GM18870 (cell line): ENCODE measurements at regions not wholly inside any gene's neighbourhood (a gene's known extent, or its start where the extent isn't known, plus 50 kb on each side); places are given as distances from the start of the nearest gene placed in this dataset.
"Not testable (repeated sequence)": the region's sequence is repeated elsewhere in the genome, so short reads cannot be mapped to it uniquely, and the experiment has no call there.

ENCODE experiments used
- ATAC-seq: cut with Tn5 transposase; IDR thresholded peaks from one replicate; pipeline ENCODE4 v1.9.1; 2021; ENCODE audit warnings: moderate library complexity; ENCODE audit not compliant: unreplicated experiment

DNA sequence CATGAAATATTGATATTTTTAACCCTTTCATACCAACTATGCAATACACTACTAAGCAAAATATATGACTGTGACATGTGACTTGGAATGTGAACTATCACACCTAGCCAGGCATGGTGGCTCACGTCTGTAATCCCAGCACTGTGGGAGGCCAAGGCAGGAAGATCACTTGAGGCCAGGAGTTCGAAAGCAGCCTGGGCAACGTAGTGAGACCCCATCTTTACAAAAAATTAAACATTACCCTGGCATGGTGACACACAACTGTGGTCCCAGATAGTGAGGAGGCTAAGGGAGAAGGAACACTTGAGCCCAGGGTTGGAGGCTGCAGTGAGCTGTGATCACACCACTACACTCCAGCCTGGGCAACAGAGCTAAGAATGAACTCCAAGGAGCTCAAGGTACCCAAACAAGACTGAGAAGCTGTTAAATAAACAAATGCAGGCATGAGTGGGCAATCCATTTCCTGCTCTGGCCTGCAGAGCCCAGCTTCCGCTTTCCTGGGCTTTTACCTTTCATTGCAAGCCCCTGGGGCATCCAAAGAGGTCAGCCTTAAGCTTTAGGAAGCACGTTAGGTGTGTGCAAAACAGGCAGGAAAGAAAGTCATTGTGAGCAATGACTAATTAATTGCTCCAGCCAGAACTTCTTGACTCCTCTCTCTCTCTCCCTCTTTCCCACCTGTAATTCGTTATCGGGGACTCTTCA is 162.1 kb upstream of the FOXK1 start:
- no peak for ATAC-seq

DNA sequence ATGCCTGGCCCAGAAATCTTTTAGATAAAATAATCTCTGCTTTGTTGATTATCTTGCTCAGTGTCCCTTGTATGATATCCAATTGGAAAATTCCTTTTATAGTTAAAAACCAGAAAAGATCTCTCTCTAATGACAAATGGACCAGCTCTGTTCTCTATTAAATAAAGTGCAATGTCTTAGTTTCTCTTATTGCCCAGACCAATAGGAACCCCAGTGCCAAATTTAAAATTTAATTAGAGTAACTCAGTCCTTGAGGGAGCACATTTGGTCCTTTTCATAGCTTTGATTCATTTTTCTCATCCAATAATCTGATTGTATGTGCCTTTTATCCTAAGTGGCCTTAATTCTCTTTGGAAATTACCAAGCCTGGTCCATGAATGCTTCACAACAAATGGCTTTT is 158.9 kb upstream of the FOXK1 start:
- ATAC-seq: no peak

GRCh38 chr7:4523873-4524272 is 158.2 kb upstream of the FOXK1 start:
- no peak for ATAC-seq

- no peak for ATAC-seq
Measured at GRCh38 chr7:4525884-4526283, 156.2 kb upstream of the FOXK1 start.

- no peak for ATAC-seq
Measured at GRCh38 chr7:4527988-4528636, 154.0 kb upstream of the FOXK1 start.

DNA sequence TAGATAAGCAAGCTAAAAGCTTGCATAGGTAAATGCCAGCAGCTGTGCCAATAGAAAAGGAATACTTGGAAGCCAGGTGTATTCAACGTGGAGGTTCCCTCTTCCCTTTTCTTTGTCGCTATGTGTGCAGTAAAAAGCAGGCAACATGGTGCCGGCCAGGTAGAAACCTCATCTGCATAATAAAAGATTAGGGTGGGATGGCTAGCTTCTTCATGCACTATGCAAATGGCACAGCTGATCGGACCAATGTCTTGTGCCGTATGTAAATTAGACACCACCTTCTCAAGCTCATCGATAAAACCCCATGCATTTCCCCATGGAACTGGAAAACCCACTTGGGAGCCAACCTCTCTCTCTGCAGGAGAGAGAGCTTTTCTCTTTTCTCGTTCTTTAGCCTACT is 150.9 kb upstream of the FOXK1 start:
- no peak for ATAC-seq

DNA sequence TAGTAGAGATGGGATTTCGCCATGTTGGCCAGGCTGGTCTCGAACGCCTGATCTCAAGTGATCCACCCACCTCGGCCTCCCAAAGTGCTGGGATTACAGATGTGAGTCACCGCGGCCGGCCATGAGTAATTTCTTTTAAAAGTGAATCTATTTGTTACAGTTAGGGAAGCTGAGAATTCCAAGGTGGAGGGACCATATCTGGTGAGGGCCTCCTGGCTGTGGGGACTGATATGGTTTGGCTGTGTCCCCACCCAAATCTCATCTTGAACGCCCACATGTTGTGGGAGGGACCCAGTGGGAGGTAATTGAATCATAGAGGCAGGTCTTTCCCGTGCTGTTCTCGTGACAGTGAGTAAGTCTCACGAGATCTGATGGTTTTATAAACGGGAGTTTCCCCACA is 148.8 kb upstream of the FOXK1 start:
- not testable (repeated sequence) for ATAC-seq

DNA sequence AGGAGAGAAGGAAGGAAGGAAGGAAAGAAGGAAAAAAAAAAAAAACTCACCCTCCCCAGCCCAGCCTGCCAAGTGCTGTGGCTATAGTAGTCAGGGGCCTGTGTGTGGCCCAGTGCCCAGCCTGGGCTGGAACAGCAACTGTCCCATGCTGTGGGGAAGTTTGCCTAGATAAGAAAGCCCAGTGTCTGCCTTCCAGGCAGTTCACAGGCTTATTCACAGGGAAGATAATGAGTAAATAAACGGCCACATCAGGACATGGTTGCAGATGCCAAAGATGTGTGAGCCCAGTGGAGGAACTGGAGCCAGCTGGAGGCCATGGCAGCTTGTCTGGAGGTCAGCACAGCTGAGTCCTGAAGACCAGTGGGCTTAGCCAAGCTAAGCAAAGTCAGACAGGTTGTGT is 132.4 kb upstream of the FOXK1 start:
- ATAC-seq: no peak

DNA sequence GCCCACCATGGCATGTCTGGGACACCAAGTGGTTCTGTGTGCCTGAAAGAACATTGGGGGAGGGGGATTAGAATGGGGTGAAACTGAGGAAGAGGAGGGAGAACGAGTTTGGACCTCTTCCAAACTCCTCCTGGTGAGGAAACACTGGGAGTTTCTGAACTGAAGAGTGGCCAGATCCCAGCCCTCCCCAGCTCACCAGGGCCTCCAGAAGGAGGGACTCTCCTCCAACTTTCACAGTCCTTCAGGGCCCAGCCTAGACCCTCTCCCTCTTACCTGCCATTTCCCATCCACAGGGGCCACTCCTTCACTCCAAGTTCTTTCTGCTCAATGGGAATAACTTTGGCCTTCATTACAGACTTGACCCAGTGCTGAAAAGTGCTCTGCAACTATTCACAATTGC is 132.0 kb upstream of the FOXK1 start:
- ATAC-seq: no peak

GRCh38 chr7:4552985-4553384 is 129.1 kb upstream of the FOXK1 start:
- ATAC-seq: no peak

DNA sequence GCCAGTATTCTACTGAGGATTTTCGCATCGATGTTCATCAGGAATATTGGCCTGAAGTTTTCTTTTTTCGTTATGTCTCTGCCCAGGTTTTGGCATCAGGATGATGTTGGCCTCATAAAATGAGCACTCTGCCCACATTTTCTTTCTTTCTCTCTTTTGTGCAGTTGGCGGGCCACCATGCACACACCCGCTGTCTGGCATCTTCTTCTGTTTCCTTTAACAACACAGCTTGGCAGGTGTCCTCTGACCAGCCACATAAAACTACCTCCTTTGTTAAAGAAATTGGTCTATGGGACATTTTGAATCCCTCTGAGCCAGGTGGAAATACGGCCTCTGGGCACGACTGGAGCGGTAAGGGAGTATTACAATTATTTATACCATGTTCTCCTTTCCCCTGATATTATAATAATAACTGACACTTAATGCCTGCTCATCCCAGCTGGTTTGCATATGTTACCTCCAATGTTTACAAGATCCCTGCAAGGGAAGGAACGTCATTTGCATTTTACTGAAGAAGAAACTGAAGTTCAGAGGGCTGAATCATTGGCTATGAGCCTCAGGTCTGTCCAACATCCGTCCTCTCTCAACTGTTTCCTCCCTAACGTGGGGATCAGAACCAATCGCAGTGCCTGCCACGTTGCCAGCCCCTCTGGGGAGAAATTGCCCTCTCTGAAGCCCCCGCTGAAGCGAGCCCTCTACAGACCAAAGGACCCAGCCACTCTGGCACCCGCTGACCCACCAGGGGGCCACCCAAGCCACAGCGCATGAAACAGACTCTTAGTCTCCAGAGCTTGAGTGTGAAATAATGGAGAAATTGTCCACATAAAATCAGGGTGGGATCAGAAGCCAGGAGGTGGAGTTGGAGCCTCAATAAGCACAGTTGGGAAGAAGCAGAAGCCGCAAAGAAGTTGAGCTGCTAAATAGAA is 125.0 kb upstream of the FOXK1 start:
- ATAC-seq: no peak

DNA sequence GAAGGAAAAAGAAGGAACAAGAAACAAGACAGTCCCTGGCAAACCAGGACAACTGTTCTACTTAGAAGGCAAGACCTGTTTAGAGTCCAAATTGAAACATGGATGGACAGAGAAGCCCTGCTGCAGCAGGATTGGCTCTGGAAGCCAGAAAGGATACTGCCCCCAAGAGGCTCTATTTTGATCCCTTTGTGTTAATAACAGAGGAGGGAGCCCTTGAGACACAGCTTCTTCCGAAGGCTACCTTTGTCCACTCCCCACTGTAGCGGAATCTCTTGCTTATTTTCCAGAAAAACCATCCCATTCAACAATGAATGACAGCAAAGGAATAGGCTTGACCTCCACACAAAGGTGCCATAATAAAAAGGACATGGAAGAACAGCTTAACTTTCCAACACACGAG is 120.3 kb upstream of the FOXK1 start:
- ATAC-seq: no peak

GRCh38 chr7:4566714-4567113 is 115.4 kb upstream of the FOXK1 start:
- ATAC-seq: no peak

- ATAC-seq: no peak
Measured at GRCh38 chr7:4574851-4575250, 107.2 kb upstream of the FOXK1 start.

- no peak for ATAC-seq
Measured at GRCh38 chr7:4575254-4575653, 106.8 kb upstream of the FOXK1 start.

DNA sequence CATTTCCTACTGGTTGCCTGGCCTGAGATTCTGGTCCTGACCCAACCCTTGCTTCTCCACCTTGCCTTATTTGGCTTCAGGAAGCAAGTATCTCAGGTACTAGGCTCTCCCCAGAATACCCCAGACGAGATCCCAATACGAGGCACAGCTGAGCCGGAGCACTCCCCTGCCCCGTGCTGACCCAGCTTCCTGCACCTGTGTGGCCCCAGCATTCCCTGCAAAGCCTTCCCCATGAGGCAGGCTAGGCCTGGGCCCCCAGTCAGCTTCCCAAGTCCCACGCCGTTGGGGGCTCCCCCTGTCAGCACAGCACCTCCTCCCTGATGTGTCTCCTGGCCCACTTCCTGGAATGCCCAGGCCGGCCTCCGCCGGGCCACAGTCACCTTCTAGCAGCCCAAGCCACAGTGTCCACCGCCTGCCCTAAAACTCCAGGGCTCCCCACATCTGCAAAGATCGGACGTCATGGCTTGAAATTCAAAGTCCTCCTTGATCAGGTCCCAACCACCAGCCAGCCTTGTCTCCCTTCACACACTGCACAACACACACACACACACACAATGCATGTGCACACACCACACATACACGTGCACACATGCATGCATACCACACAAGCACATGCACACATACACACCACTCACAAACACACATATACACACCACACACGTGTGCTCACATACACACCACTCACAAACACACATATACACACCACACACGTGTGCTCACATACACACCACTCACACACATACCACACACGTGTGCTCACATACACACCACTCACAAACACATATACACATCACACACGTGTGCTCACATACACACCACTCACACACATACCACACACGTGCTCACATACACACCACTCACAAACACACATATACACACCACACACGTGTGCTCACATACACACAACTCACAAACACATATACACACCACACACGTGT is 78.9 kb upstream of the FOXK1 start:
- ATAC-seq: no peak

DNA sequence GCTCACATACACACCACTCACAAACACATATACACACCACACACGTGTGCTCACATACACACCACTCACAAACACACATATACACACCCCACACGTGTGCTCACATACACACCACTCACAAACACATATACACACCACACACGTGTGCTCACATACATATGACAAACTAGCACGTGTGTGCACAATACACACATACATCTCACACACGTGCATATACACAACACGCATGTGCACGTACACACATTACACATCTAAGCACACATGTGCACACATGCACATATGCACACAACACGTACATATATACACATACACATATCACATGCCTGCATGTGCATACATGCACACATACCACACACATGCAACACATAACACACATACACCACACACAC is 78.3 kb upstream of the FOXK1 start:
- ATAC-seq: no peak

- no peak for ATAC-seq
Measured at GRCh38 chr7:4604456-4604940, 77.6 kb upstream of the FOXK1 start.

DNA sequence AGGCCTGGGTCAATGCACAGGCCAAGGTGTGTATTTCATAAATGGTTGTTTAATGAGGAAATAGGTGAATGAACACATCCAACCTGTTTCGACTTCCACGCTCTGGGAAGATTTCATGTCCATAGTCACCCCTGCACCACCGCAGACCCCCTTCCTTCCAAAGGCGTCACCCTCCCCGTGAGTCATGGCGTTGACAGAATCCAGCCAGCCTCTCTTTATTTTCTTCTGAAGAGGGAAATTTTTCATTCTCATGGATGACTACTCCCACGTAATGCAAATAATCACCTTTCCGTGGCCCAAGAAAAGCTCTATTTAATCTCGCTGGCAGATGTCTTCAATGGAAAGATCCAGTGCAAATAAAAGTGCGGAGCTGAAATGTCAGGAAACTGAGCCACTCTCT is 75.3 kb upstream of the FOXK1 start:
- no peak for ATAC-seq

DNA sequence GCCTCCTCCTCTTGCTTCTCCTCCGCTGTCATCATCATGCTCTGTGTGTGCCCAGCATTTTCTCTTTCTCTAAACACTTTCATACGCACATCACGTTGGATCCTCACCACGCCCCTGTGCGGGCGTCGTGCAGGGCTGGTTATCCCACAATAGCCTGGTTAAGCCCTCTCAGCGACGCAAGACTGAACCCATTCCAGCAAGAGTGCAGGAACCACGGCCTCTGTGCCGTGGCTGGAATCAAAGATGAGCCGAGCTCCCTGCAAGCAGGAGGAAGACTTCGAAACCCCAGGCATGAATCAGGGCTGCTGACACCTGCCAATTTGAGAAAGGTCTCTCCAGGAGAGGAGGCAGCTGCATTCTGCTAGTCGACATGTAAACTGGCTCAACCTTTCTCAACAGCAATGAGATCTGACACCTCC is 74.8 kb upstream of the FOXK1 start:
- no peak for ATAC-seq

GRCh38 chr7:4609576-4609975 is 72.5 kb upstream of the FOXK1 start:
- not testable (repeated sequence) for ATAC-seq
